PFSK-1 (cell line): ENCODE measurements at regions not wholly inside any gene's neighbourhood (a gene's known extent, or its start where the extent isn't known, plus 50 kb on each side); places are given as distances from the start of the nearest gene placed in this dataset.

ENCODE experiments used
- REST ChIP-seq, 2 experiments: IDR thresholded peaks; 2 replicates each; pipeline versions ENCODE4 v1.6.1 to v1.8.0; 2011 to 2012; ENCODE audit warnings: low read depth in 2 of 2, low read length in 2 of 2, control low read depth in 1 of 2, inconsistent platforms in 1 of 2, mild to moderate bottlenecking in 1 of 2, moderate library complexity in 1 of 2; ENCODE audit not compliant: insufficient read depth in 1 of 2
- SIN3A ChIP-seq: IDR thresholded peaks from 2 replicates; pipeline ENCODE4 v1.6.1; 2012; ENCODE audit warnings: mild to moderate bottlenecking, low read length, moderate library complexity, borderline replicate concordance; ENCODE audit not compliant: insufficient read depth

GRCh38 chr16:25596194-25596593, 95.6 kb upstream of the HS3ST4 start:
- TF ChIP-seq REST (IDR thresholded peaks at IDR 0.05; ENCODE audit: insufficient read depth in 1 of 2, low read depth in 2 of 2, low read length in 2 of 2) = no peak
- TF ChIP-seq SIN3A = no peak
